HG03342 (cell line): ENCODE measurements at regions not wholly inside any gene's neighbourhood (a gene's known extent, or its start where the extent isn't known, plus 50 kb on each side); places are given as distances from the start of the nearest gene placed in this dataset.

Experiments
- ATAC-seq: cut with Tn5 transposase; IDR thresholded peaks from one replicate; pipeline ENCODE4 v1.9.1; 2021; ENCODE audit warnings: mild to moderate bottlenecking, moderate library complexity; ENCODE audit not compliant: unreplicated experiment

DNA sequence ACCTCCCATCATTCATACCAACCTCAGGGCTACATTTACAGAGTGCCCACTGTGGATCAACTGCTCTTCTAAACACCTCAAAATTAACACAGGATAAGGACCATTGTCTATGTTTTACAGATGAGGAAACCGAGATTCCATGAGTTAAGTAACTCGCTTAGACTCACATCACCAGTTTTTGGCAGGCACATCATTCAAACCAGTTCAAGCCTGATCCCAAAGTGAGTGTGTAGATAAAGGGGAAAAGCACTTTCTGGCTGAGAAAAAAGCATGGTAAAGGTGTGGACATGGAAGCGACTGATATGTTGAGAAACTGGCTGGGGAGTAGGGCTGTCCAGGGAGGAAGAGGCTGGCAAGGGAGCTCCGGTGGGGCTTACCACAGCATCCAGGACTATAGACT, 193.7 kb upstream of the RORA start:
- no peak for ATAC-seq

- ATAC-seq, result no peak
These were observed 192.8 kb upstream of the RORA start for GRCh38 chr15:61421938-61422337.

DNA sequence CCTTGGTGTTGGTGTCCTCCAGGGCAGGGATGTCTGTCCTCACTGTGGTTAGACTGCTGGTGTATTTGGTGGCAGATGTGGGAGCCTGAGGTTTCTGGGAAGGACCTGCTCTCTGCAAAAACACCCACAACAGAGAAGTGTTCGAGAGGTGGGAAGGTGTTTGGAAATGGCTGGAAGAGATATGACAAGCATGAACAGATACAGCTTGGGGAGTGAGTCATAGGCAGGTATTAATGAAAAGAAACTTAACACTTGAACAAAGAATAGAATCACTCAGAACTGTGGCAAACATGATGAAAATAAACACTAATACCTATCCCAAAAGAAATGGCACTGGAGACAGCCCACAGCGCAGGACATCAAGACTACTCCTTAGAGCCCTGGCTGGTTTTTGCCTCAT, 192.4 kb upstream of the RORA start:
- ATAC-seq, result no peak

DNA sequence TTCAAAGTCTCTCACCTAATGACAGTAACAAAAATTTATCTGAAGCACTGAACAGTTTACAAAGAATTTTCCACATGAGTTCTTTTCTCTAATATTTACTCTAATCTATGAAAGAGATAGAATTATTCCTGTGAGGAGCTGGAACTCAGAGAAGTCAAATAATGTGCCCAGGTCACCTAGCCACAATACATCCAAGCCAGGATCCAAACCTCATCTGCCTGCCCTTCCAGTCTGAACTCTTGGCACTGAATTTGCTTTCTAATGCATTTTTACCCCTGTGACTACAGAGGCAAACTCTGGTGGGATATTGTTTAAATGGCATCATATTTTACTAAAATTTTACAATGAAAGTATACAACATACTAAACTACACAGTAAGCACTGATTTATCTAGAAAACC, 191.4 kb upstream of the RORA start:
- no peak for ATAC-seq

- ATAC-seq, result no peak
These were observed 186.6 kb upstream of the RORA start for GRCh38 chr15:61415617-61416120.

DNA sequence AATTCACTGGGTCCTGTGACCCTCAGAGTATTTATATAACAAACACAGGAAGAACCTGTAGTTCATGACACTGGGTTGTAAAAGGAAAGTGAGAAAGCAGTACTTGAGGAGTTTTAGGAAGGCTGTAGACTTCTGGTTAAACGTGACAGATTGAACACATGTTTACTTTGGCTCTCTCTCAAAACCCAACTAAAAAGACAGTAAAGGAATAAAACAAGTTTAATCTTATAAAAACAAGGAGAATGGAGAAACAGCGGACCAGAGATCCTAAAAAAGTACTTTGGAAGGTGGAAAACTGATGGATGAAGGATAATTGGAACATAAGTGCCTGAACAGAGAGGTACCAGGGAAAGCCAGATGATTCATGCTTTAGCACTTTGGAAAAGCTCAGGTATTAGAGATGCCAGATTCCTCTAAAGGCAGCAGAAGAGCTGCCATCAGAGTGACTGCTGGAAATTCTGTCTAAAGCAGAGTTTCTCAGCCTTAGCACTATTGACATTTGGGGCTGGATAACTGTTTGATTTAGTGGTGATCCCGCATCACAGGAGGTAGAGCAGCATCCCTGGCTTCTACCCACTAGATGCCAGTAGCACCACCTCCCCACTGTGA, 182.9 kb upstream of the RORA start:
- ATAC-seq, result no peak

GRCh38 chr15:61410662-61411061, 181.6 kb upstream of the RORA start:
- no peak for ATAC-seq

DNA sequence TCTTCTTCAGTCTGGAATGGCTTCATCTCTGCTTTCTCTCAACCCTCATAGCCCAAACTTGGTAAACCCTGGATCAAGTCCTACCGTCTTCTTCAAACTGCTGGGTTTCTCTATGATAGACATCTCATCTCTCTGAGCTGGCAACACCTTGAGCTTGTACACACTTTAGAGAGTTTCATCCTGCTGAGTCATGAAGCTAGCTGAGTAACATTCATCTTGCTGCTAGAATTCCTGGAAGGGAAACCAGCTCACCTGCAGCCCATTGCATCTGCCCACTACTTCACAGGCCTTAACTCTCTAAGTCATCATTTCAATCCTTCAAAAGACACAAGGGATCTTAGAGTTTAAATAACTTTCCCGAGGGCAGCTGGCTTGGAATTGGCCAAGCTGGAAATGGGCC, 175.5 kb upstream of the RORA start:
- ATAC-seq, result no peak

DNA sequence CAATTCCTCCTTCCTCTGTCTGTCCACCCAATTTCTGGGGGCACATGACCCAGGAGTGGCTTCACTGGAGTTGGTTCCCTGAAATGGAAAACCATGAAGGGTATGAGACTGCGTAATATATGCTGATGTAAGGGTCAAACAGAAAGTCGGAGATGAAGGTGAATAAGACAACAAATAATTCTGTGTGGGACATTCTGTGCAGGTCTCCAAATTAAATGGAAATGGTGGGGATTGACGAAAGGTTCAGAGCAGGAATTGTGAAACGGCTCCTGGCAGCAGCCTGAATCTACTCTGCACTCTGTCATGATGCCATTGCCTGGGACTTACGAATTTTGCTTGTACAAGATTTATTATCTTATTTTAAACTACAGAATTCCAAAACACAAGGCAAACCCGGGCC, 174.8 kb upstream of the RORA start:
- no peak for ATAC-seq

- no peak for ATAC-seq
These were observed 173.0 kb upstream of the RORA start for GRCh38 chr15:61401903-61402698.

GRCh38 chr15:61398310-61398709, 169.2 kb upstream of the RORA start:
- ATAC-seq, result no peak

DNA sequence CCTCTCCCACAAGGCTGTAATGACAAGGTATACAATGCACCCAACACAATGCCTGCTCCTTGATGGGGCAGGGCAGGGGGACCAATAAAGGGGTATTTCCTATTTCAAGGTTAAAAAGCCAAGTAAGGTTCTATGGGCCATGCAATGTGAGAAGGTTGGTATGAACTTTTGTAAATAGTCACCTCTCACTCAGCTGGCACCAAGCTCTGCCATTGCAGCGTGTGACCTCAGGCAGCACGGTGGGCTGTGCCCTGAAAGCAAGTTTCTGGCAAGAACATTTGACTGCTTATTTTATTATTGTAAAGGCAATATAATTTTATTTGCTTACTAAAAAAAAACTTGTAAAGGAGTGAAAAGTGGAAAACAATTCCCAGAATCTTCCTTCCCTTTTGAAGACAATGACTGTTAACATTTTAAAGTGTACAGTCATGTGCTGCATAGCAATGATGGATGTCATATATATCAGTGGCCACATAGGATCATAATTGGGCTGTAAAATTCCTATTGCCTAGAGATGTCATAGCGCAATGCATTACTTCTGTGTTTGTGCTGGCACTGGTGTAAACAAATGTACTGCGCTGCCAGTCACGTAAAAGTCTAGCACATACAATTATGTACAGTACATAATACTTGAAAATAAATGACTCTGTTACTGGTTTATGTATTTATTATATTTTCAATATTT, 167.3 kb upstream of the RORA start:
- no peak for ATAC-seq

DNA sequence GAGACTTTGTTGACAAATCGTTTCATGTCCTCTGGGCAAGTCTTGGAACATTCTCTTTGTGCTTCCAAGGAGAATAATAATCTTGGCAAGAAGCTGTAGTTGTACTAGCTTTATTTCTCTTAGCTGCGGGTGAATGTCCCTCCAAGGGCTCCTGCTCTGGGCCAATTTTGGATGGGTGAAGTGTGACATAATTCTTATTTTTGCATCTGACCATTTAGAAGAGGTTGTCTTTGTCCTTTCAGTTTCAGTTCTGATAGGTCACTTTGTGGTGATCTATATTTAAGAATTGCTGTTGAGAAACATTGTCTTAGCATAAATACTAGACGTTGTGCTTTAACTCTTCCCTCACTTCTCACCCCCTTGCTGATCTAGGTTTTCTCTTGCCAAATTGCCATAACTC, 164.8 kb upstream of the RORA start:
- ATAC-seq, result no peak

- no peak for ATAC-seq
These were observed 164.4 kb upstream of the RORA start for GRCh38 chr15:61393524-61393923.

DNA sequence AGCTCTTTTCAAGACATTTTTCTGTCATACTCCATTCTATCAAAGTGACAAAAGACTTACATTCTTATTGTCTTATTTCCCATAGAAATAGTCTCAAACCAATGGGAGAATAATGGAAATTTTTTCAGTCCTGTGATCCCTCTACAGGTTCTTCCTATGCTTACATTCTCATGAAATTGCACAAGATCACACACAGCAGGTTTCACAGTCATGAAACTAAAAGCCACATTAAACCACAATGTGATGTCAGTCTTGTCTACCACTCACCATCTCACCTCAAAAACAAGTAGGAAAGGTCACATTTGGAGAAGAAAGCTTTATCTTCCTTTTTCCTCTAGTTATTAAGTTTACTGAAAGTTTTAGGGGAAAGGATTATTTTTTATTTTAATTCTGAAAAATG, 161.0 kb upstream of the RORA start:
- ATAC-seq, result no peak

GRCh38 chr15:61389334-61390028, 160.4 kb upstream of the RORA start:
- no peak for ATAC-seq

DNA sequence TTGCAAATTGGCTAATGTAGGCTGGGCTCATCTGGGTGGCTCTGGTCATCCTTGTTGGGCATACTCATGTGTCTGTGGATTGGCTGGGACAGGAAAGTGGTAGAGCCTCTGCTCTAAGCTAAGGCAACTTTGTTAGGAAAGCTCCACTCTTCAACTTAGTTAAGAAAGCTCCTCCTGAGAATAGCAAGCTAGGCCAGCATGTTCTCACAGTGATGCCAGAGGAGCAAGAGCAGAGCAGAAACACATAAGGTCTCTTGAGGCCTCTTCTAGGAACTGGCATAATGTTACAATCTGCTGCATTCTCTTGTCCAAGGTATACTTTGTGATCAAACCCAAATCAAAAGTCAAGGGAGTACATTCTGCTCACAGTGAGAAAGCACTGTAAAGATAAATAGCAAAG, 158.6 kb upstream of the RORA start:
- ATAC-seq, result no peak

- ATAC-seq, result no peak
These were observed 154.3 kb upstream of the RORA start for GRCh38 chr15:61383421-61383820.

DNA sequence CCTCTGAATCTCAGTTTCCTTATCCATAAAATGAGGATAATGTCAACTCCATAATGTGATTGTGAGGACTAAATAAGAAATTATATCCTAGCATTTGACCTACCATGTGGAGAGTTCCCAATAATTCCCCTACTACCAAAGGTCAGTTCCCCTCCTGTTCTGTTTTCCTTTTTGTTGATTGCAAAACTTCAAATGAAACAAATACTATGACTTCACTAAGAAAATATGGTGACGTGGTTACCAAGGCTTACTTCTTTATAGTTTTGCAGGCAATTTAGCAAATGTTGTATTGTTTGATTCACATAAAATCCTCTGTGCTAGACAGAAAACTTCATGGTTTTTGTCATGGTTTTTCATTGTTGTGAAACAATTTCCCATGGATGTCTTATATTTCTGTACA, 153.8 kb upstream of the RORA start:
- no peak for ATAC-seq

DNA sequence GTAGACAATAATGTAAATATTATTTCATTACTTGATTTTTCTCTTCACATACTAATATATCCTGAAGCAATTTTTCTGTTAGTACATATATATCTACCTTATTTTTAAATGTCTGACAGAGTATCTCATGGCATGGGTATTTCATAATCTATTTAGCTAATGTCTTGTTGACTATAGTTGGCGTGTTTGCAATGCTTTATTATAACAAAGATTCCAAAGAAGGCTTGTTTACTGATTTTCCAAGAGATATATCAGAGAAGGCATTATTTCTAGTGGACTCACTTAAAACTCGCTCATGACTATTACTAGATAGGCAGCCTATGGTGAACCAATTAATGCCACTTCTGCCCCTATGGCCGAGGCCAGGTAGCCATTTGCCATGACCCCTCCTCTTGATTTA, 152.4 kb upstream of the RORA start:
- no peak for ATAC-seq

GRCh38 chr15:61380270-61380669, 151.2 kb upstream of the RORA start:
- ATAC-seq, result no peak
